ENCODE measurements at regions not wholly inside any gene's neighbourhood (a gene's known extent, or its start where the extent isn't known, plus 50 kb on each side); places are given as distances from the start of the nearest gene placed in this dataset.

- no peak for DNase-seq (ENCODE audit: low spot score)
- in situ Hi-C loops (cut with MboI; ENCODE audit: low pct_unique_long_range_greater_than_20kb, low sequenced_read_pairs, unreplicated experiment): loop anchor here (25.0 kb wide), 1 partner anchor 446 kb away; no protein-coding TSS in a partner anchor
- no peak for TF ChIP-seq CTCF (IDR thresholded peaks at IDR 0.05; ENCODE audit: extremely low read depth, insufficient read depth, missing control alignments)
Measured at GRCh38 chrX:13266641-13267345, 53.1 kb downstream of the ATXN3L start.

- TF ChIP-seq CTCF (IDR thresholded peaks at IDR 0.05; ENCODE audit: extremely low read depth, insufficient read depth, missing control alignments): no peak
- DNase-seq (ENCODE audit: low spot score): no peak
- in situ Hi-C loops (cut with MboI; ENCODE audit: low pct_unique_long_range_greater_than_20kb, low sequenced_read_pairs, unreplicated experiment): loop anchor here (25.0 kb wide), 1 partner anchor 447 kb away; no protein-coding TSS in a partner anchor
Measured at GRCh38 chrX:13265549-13266132, 54.2 kb downstream of the ATXN3L start.

- in situ Hi-C loops (cut with MboI; ENCODE audit: low pct_unique_long_range_greater_than_20kb, low sequenced_read_pairs, unreplicated experiment): loop anchor here (25.0 kb wide), 1 partner anchor 447 kb away; no protein-coding TSS in a partner anchor
- no peak for DNase-seq (ENCODE audit: low spot score)
Measured at GRCh38 chrX:13265111-13265510, 54.7 kb downstream of the ATXN3L start.

GRCh38 chrX:13263560-13264251 lies 56.1 kb downstream of the ATXN3L start:
- DNase-seq (ENCODE audit: low spot score): peak; percentile 30
- in situ Hi-C loops (cut with MboI; ENCODE audit: low pct_unique_long_range_greater_than_20kb, low sequenced_read_pairs, unreplicated experiment): loop anchor here (25.0 kb wide), 1 partner anchor 449 kb away; no protein-coding TSS in a partner anchor
- TF ChIP-seq CTCF (IDR thresholded peaks at IDR 0.05; ENCODE audit: extremely low read depth, insufficient read depth, missing control alignments): no peak

More at GRCh38 chrX:13265111-13265510, 54.7 kb downstream of the ATXN3L start:
- TF ChIP-seq CTCF (IDR thresholded peaks at IDR 0.05; ENCODE audit: extremely low read depth, insufficient read depth, missing control alignments): no peak

- no peak for TF ChIP-seq CTCF (IDR thresholded peaks at IDR 0.05; ENCODE audit: extremely low read depth, insufficient read depth, missing control alignments)
- no peak for DNase-seq (ENCODE audit: low spot score)
- in situ Hi-C loops (cut with MboI; ENCODE audit: low pct_unique_long_range_greater_than_20kb, low sequenced_read_pairs, unreplicated experiment): loop anchor here (25.0 kb wide), 1 partner anchor 451 kb away; no protein-coding TSS in a partner anchor
Measured at GRCh38 chrX:13261348-13261747, 58.5 kb downstream of the ATXN3L start.

- no peak for DNase-seq (ENCODE audit: low spot score)
- in situ Hi-C loops (cut with MboI; ENCODE audit: low pct_unique_long_range_greater_than_20kb, low sequenced_read_pairs, unreplicated experiment): loop anchor here (25.0 kb wide), 1 partner anchor 452 kb away; no protein-coding TSS in a partner anchor
Measured at GRCh38 chrX:13260598-13260997, 59.3 kb downstream of the ATXN3L start.

More at GRCh38 chrX:13260598-13260997, 59.3 kb downstream of the ATXN3L start:
- TF ChIP-seq CTCF (IDR thresholded peaks at IDR 0.05; ENCODE audit: extremely low read depth, insufficient read depth, missing control alignments): no peak
